ENCODE measurements at regions not wholly inside any gene's neighbourhood (a gene's known extent, or its start where the extent isn't known, plus 50 kb on each side); places are given as distances from the start of the nearest gene placed in this dataset.

GRCh38 chr7:79528421-79528820 lies 75.0 kb upstream of the MAGI2 start:
- ChIA-PET CTCF (no interaction called here), POLR2A (no interaction called here)
- Mint-ChIP-seq H3K4me1 (ENCODE audit: low read depth, unreplicated experiment) (peaks cover 21% of the 10 kb centered on the region), H3K27me3 (ENCODE audit: insufficient read depth, unreplicated experiment) (no peaks in the 10 kb centered on the region), H3K27ac (ENCODE audit: unreplicated experiment) (no peak overlapping the region), H3K36me3 (ENCODE audit: insufficient read depth, unreplicated experiment) (no peaks in the 10 kb centered on the region), H3K9me3 (ENCODE audit: unreplicated experiment) (no peaks in the 10 kb centered on the region), H3K4me3 (ENCODE audit: unreplicated experiment) (no peak overlapping the region)
- no peaks in the 10 kb centered on the region for H3K36me3 ChIP-seq (ENCODE audit: control insufficient read depth, insufficient read depth, low read length)
- no peak for DNase-seq
- H3K9me3 ChIP-seq: no peaks in the 10 kb centered on the region
- TF ChIP-seq CTCF (IDR thresholded peaks at IDR 0.05; ENCODE audit: insufficient read depth in 1 of 2, low read depth in 1 of 2, low read length in 1 of 2, severe bottlenecking in 1 of 2, unreplicated experiment in 1 of 2): no peak
- no peak overlapping the region for H3K4me3 ChIP-seq (ENCODE audit: low read depth, low read length)
- peaks cover 11% of the 10 kb centered on the region; the same call in 1 of the 2 replicates for H3K4me1 ChIP-seq
- H3K27me3 ChIP-seq (replicated peaks; ENCODE audit: control insufficient read depth, insufficient read depth, low read length): no peaks in the 10 kb centered on the region
- intact Hi-C loops (cut with micrococcal nuclease; ENCODE audit: unreplicated experiment): loop anchor here (2.0 kb wide), 1 partner anchor 22 kb away; no protein-coding TSS in a partner anchor
- no TSS peak for BruUV-seq (replicated peaks)

GRCh38 chr7:79524048-79524447 lies 70.6 kb upstream of the MAGI2 start:
- no TSS peak for BruUV-seq (replicated peaks)
- Mint-ChIP-seq H3K9me3 (ENCODE audit: unreplicated experiment) (peaks cover 11% of the 10 kb centered on the region), H3K36me3 (ENCODE audit: insufficient read depth, unreplicated experiment) (no peaks in the 10 kb centered on the region), H3K27ac (ENCODE audit: unreplicated experiment) (no peak overlapping the region), H3K27me3 (ENCODE audit: insufficient read depth, unreplicated experiment) (no peaks in the 10 kb centered on the region), H3K4me1 (ENCODE audit: low read depth, unreplicated experiment) (peaks cover 31% of the 10 kb centered on the region), H3K4me3 (ENCODE audit: unreplicated experiment) (no peak overlapping the region)
- no peak for DNase-seq
- Histone ChIP-seq H3K27me3 (replicated peaks; ENCODE audit: control insufficient read depth, insufficient read depth, low read length) (no peaks in the 10 kb centered on the region), H3K36me3 (ENCODE audit: control insufficient read depth, insufficient read depth, low read length) (no peaks in the 10 kb centered on the region), H3K4me3 (ENCODE audit: low read depth, low read length) (no peak overlapping the region), H3K4me1 (peaks cover 13% of the 10 kb centered on the region), H3K9me3 (no peaks in the 10 kb centered on the region; the same call in 1 of the 2 replicates)
- TF ChIP-seq CTCF (IDR thresholded peaks at IDR 0.05; ENCODE audit: insufficient read depth in 1 of 2, low read depth in 1 of 2, low read length in 1 of 2, severe bottlenecking in 1 of 2, unreplicated experiment in 1 of 2): no peak
- ChIA-PET CTCF (no interaction called here), POLR2A (no interaction called here)
- intact Hi-C loops (cut with micrococcal nuclease; ENCODE audit: unreplicated experiment): no loop called here

DNA sequence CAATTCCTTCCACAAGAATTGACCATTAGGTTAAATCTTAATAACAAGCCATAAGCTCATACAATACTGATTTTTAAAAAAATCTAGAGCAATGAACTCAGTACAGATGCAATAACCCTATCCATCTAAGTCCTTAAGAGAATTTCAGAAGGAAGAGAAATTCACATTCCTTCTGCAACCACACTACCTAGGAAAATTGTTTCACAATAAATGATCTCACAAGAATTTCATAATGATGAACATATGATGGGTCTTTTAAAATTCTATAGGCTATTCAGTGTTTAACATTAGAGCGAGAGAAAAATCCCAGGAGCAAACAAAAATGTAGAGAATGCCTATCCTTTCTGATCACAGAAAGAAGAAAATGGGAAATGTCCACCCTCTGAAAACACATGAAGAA lies 70.0 kb upstream of the MAGI2 start:
- POLR2A ChIA-PET: no interaction called here
- TF ChIP-seq CTCF (IDR thresholded peaks at IDR 0.05; ENCODE audit: insufficient read depth in 1 of 2, low read depth in 1 of 2, low read length in 1 of 2, severe bottlenecking in 1 of 2, unreplicated experiment in 1 of 2): no peak
- CTCF ChIA-PET: no interaction called here
- H3K9me3 ChIP-seq: no peaks in the 10 kb centered on the region; the same call in 1 of the 2 replicates
- no peak for DNase-seq
- peaks cover 13% of the 10 kb centered on the region for H3K4me1 ChIP-seq
- intact Hi-C loops (cut with micrococcal nuclease; ENCODE audit: unreplicated experiment): no loop called here
- no peaks in the 10 kb centered on the region for H3K36me3 ChIP-seq (ENCODE audit: control insufficient read depth, insufficient read depth, low read length)
- BruUV-seq (replicated peaks): no TSS peak
- H3K4me3 ChIP-seq (ENCODE audit: low read depth, low read length): no peak overlapping the region
- H3K27me3 ChIP-seq (replicated peaks; ENCODE audit: control insufficient read depth, insufficient read depth, low read length): no peaks in the 10 kb centered on the region
- Mint-ChIP-seq H3K36me3 (ENCODE audit: insufficient read depth, unreplicated experiment) (no peaks in the 10 kb centered on the region), H3K4me1 (ENCODE audit: low read depth, unreplicated experiment) (peaks cover 25% of the 10 kb centered on the region), H3K27me3 (ENCODE audit: insufficient read depth, unreplicated experiment) (no peaks in the 10 kb centered on the region), H3K27ac (ENCODE audit: unreplicated experiment) (no peak overlapping the region), H3K4me3 (ENCODE audit: unreplicated experiment) (no peak overlapping the region), H3K9me3 (ENCODE audit: unreplicated experiment) (peaks cover 11% of the 10 kb centered on the region)
